Peyer's patch (tissue), 4 donors: ENCODE measurements at regions not wholly inside any gene's neighbourhood (a gene's known extent, or its start where the extent isn't known, plus 50 kb on each side); places are given as distances from the start of the nearest gene placed in this dataset.
"Not testable (repeated sequence)": the region's sequence is repeated elsewhere in the genome, so short reads cannot be mapped to it uniquely, and the experiment has no call there.

ENCODE experiments used
- DNase-seq, 3 donors: peaks; one replicate each; pipeline ENCODE4 v3.0.0-alpha.2; 2017 to 2019
- H3K27ac ChIP-seq, 4 donors: fragments of 200-600 bp; sonication (generic); one replicate each; pipeline ENCODE4 v1.5.1; 2016 to 2019
- H3K27me3 ChIP-seq, 2 donors: fragments of 200-600 bp; sonication (generic); one replicate each; pipeline ENCODE4 v1.5.1; 2019
- H3K36me3 ChIP-seq, 3 donors: fragments of 200-600 bp; sonication (generic); one replicate each; pipeline ENCODE4 v1.5.1; 2016 to 2019
- H3K4me1 ChIP-seq, 4 donors: fragments of 200-600 bp; sonication (generic); one replicate each; pipeline ENCODE4 v1.5.1; 2016 to 2019
- H3K4me3 ChIP-seq, 4 donors: fragments of 200-600 bp; sonication (generic); 1 replicate in 3 of 4; 2 replicates in 1 of 4; pipeline ENCODE4 v1.5.1; 2016 to 2019; ENCODE audit warnings: mild to moderate bottlenecking in 1 of 4
- H3K9me3 ChIP-seq, 4 donors: fragments of 200-600 bp; sonication (generic); one replicate each; pipeline ENCODE4 v1.5.1; 2016 to 2019; ENCODE audit warnings: mild to moderate bottlenecking in 1 of 4
- CTCF ChIP-seq, 6 experiments: fragments of 450-650 bp in 4 of 6; fragments of 200-600 bp in 2 of 6; sonication (generic) in 1 of 6; IDR thresholded peaks; one replicate each; pipeline ENCODE4 v1.5.1; 2017 to 2019; ENCODE audit warnings: antibody characterized with exemption in 6 of 6, mild to moderate bottlenecking in 3 of 6, moderate library complexity in 1 of 6
- POLR2A ChIP-seq, 2 donors: fragments of 450-650 bp; IDR thresholded peaks; one replicate each; pipeline ENCODE4 v1.5.1; 2017; ENCODE audit warnings: antibody characterized with exemption in 2 of 2, mild to moderate bottlenecking in 2 of 2, moderate library complexity in 2 of 2

GRCh38 chr22:10934704-10935103 lies 4593.3 kb upstream of the OR11H1 start:
- not testable (repeated sequence) for H3K27ac ChIP-seq, H3K9me3 ChIP-seq, H3K4me1 ChIP-seq, H3K36me3 ChIP-seq, DNase-seq, H3K4me3 ChIP-seq, H3K27me3 ChIP-seq

GRCh38 chr22:10961043-10961860 lies 4566.7 kb upstream of the OR11H1 start:
- peaks cover 0 to 31% (median 6%) of the 10 kb centered on the region in 4 donors for H3K9me3 ChIP-seq

GRCh38 chr22:10961861-10962255 lies 4566.1 kb upstream of the OR11H1 start:
- peaks cover 0 to 31% (median 6%) of the 10 kb centered on the region in 4 donors for H3K9me3 ChIP-seq
- not testable (repeated sequence) for H3K4me3 ChIP-seq, H3K4me1 ChIP-seq, H3K27me3 ChIP-seq, H3K36me3 ChIP-seq, H3K27ac ChIP-seq, DNase-seq

More at GRCh38 chr22:10961043-10961860, 4566.7 kb upstream of the OR11H1 start:
- Histone ChIP-seq H3K4me3 (no peak overlapping the region), H3K27ac (no peak overlapping the region), H3K27me3 (no peaks in the 10 kb centered on the region), H3K36me3 (no peaks in the 10 kb centered on the region), H3K4me1 (no peaks in the 10 kb centered on the region)
- TF ChIP-seq CTCF (IDR thresholded peaks at IDR 0.05) = no peak
- TF ChIP-seq POLR2A (IDR thresholded peaks at IDR 0.05) = no peak
- peak in 2 of 3 donors; percentile 43 to 45 for DNase-seq
